Ishikawa (cell line): ENCODE measurements at regions not wholly inside any gene's neighbourhood (a gene's known extent, or its start where the extent isn't known, plus 50 kb on each side); places are given as distances from the start of the nearest gene placed in this dataset.

Experiments used
- CEBPB ChIP-seq: IDR thresholded peaks from 2 replicates; pipeline ENCODE4 v1.6.1; 2012
- CREB1 ChIP-seq: IDR thresholded peaks from 2 replicates; pipeline ENCODE4 v1.6.1; 2012; ENCODE audit warnings: low read depth
- EGR1 ChIP-seq: IDR thresholded peaks from 2 replicates; pipeline ENCODE4 v1.6.1; 2012
- EP300 ChIP-seq: IDR thresholded peaks from 2 replicates; pipeline ENCODE4 v1.6.1; 2012; ENCODE audit warnings: borderline replicate concordance
- FOXM1 ChIP-seq: IDR thresholded peaks from 2 replicates; pipeline ENCODE4 v1.6.1; 2012; ENCODE audit warnings: low read depth, borderline replicate concordance
- NFIC ChIP-seq: IDR thresholded peaks from 2 replicates; pipeline ENCODE4 v1.6.1; 2012
- RAD21 ChIP-seq: IDR thresholded peaks from 2 replicates; pipeline ENCODE4 v1.6.1; 2012; ENCODE audit warnings: low read depth
- REST ChIP-seq: IDR thresholded peaks from 2 replicates; pipeline ENCODE4 v1.6.1; 2012; ENCODE audit warnings: low read depth, mild to moderate bottlenecking
- TAF1 ChIP-seq: IDR thresholded peaks from 2 replicates; pipeline ENCODE4 v1.6.1; 2012; ENCODE audit warnings: low read depth, mild to moderate bottlenecking
- TCF12 ChIP-seq: IDR thresholded peaks from 2 replicates; pipeline ENCODE4 v1.6.1; 2012; ENCODE audit warnings: low read depth
- TEAD4 ChIP-seq: IDR thresholded peaks from 2 replicates; pipeline ENCODE4 v1.6.1; 2012
- YY1 ChIP-seq: IDR thresholded peaks from 2 replicates; pipeline ENCODE4 v1.6.1; 2012; ENCODE audit warnings: low read depth
- ZBTB7A ChIP-seq: IDR thresholded peaks from 2 replicates; pipeline ENCODE4 v1.6.1; 2012; ENCODE audit warnings: low read depth
- TF ChIP-seq, protein P1 (sequence below): IDR thresholded peaks from 2 replicates; pipeline ENCODE4 v1.6.1; 2012
- TF ChIP-seq, protein P2 (sequence below): IDR thresholded peaks from 2 replicates; pipeline ENCODE4 v1.6.1; 2012

DNA sequence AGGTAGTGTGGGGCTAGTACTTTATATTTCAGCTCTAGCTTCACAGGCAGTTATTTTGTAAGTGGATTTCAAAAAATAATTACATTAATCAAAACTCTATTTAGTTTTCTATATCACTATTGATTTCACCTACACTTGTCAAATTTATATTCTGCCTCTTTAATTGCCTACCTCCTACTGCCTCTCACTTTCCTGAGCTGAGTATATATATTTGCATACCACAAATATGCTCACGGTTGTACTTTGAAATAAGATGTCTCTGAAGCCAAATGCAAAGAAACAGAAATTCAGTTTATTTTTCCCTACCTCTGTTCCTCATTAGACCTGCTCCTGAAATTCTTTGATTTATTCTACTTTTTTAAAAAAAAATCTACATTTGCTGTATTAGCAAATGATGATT, 309.3 kb upstream of the TGFBR2 start:
- TF ChIP-seq REST (no peak), TAF1 (no peak), ZBTB7A (no peak), TEAD4 (no peak), NFIC (no peak), CEBPB (no peak), CREB1 (no peak), EP300 (no peak), TCF12 (no peak), EGR1 (no peak), RAD21 (no peak), FOXM1 (no peak), YY1 (no peak)
- TF ChIP-seq, protein P1, sequence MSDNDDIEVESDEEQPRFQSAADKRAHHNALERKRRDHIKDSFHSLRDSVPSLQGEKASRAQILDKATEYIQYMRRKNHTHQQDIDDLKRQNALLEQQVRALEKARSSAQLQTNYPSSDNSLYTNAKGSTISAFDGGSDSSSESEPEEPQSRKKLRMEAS: no peak
- TF ChIP-seq, protein P2, sequence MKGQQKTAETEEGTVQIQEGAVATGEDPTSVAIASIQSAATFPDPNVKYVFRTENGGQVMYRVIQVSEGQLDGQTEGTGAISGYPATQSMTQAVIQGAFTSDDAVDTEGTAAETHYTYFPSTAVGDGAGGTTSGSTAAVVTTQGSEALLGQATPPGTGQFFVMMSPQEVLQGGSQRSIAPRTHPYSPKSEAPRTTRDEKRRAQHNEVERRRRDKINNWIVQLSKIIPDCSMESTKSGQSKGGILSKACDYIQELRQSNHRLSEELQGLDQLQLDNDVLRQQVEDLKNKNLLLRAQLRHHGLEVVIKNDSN: no peak

GRCh38 chr3:30299674-30300385, 306.6 kb upstream of the TGFBR2 start:
- no peak for TF ChIP-seq TEAD4
- TF ChIP-seq NFIC: no peak
- TF ChIP-seq TCF12: no peak
- TF ChIP-seq TAF1: no peak
- TF ChIP-seq CEBPB: no peak
- TF ChIP-seq, protein P1: no peak
- TF ChIP-seq, protein P2: no peak
- no peak for TF ChIP-seq CREB1

DNA sequence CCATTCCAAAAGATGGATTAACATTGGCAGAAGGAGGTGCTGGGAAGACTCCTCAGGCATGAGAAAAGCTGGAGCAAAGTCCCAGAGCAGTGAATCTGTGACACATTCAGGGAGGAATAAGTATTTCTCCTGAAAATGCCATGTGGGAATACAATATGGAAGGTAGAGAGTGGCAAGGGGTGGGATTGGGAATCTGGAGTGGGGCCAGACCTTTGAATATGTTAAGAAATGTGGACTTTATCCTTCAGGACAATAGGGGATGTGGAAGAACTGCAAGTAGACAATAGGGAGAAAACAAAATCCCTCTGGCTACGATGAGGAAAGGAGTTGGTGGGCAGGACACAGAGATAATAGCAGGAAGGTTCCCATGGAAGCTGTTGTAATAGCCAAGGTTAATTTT, 305.6 kb upstream of the TGFBR2 start:
- no peak for TF ChIP-seq TEAD4
- TF ChIP-seq CREB1: no peak
- TF ChIP-seq, protein P2: no peak
- no peak for TF ChIP-seq EP300
- TF ChIP-seq, protein P1: no peak
- no peak for TF ChIP-seq RAD21
- TF ChIP-seq FOXM1: no peak
- no peak for TF ChIP-seq TCF12
- TF ChIP-seq CEBPB: no peak
- TF ChIP-seq YY1: no peak

DNA sequence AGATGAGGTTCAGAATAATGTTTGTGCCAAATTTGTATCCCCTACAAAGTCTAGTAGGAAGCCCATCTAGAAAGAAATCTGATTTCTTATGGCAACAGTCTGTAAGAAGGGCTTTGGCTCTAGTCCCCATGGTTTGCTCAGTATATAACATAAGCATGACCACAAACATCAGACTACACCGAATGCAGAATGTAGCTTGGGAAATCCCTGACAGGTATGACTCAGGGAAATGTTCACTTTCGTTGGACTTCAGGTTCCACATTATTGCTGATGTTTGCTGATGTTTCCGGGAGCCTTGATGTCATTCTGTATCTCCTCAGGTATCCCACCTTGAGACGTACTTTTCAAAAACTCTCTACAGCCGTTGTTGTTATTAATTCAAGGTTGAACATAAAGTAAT, 304.4 kb upstream of the TGFBR2 start:
- TF ChIP-seq, protein P2: no peak
- no peak for TF ChIP-seq TAF1
- no peak for TF ChIP-seq RAD21

GRCh38 chr3:30303770-30304169, 302.6 kb upstream of the TGFBR2 start:
- TF ChIP-seq REST: no peak
- TF ChIP-seq, protein P2: no peak
- TF ChIP-seq ZBTB7A: no peak
- no peak for TF ChIP-seq RAD21
- TF ChIP-seq, protein P1: no peak
- TF ChIP-seq TEAD4: no peak
- no peak for TF ChIP-seq NFIC
- TF ChIP-seq TAF1: no peak
- TF ChIP-seq FOXM1: no peak
- TF ChIP-seq EGR1: no peak
- no peak for TF ChIP-seq CEBPB
